Stomach (tissue), 4 donors: ENCODE measurements at regions not wholly inside any gene's neighbourhood (a gene's known extent, or its start where the extent isn't known, plus 50 kb on each side); places are given as distances from the start of the nearest gene placed in this dataset.

Experiments
- CTCF ChIP-seq, 7 experiments: fragments of 450-650 bp in 4 of 7; fragments of 200-600 bp in 3 of 7; sonication (generic) in 3 of 7; IDR thresholded peaks; one replicate each; pipeline ENCODE4 v1.5.1; 2016 to 2019; ENCODE audit warnings: antibody characterized with exemption in 7 of 7, control low read depth in 2 of 7, mild to moderate bottlenecking in 1 of 7
- EP300 ChIP-seq: sonication (generic); formaldehyde crosslinking; IDR thresholded peaks from one replicate; pipeline ENCODE4 v1.6.1; 2017; ENCODE audit warnings: antibody characterized with exemption
- POLR2A ChIP-seq, 4 donors: fragments of 450-650 bp; IDR thresholded peaks; one replicate each; pipeline ENCODE4 v1.6.1; 2016; ENCODE audit warnings: antibody characterized with exemption in 4 of 4, control low read depth in 2 of 4, mild to moderate bottlenecking in 1 of 4, moderate library complexity in 1 of 4
- POLR2AphosphoS5 ChIP-seq, 3 donors: sonication (generic); formaldehyde crosslinking; IDR thresholded peaks; one replicate each; pipeline ENCODE4 v1.6.1; 2016; ENCODE audit warnings: antibody characterized with exemption in 3 of 3

- TF ChIP-seq POLR2AphosphoS5 (IDR thresholded peaks at IDR 0.05) = no peak
- no peak for TF ChIP-seq POLR2A (IDR thresholded peaks at IDR 0.05)
- TF ChIP-seq CTCF (IDR thresholded peaks at IDR 0.05) = no peak
- no peak for TF ChIP-seq EP300
Observed at GRCh38 chr11:91082255-91082654, 859.4 kb upstream of the CHORDC1 start.
